Keratinocyte (primary cell): ENCODE measurements at regions not wholly inside any gene's neighbourhood (a gene's known extent, or its start where the extent isn't known, plus 50 kb on each side); places are given as distances from the start of the nearest gene placed in this dataset.

Experiments used
- DNase-seq: peaks from one replicate; pipeline ENCODE4 v3.0.0-alpha.2; 2011; ENCODE audit warnings: low read depth, missing footprints, low spot score
- FAIRE-seq: peaks from 2 replicates; lab custom pipeline; 2011; peaks lifted over from hg19 to GRCh38; lab: Jason Lieb, UNC
- H2AFZ ChIP-seq: 2 replicates; pipeline ENCODE4 v1.6.0; 2012; ENCODE audit warnings: low read length, control low read depth, inconsistent platforms; ENCODE audit not compliant: control insufficient read depth
- H3K27ac ChIP-seq: 2 replicates; pipeline ENCODE4 v1.5.1; 2011; ENCODE audit warnings: low read length; ENCODE audit not compliant: control insufficient read depth, insufficient read depth
- H3K27me3 ChIP-seq: 3 replicates; pipeline ENCODE4 v1.6.0; 2011; ENCODE audit warnings: low read length; ENCODE audit not compliant: control insufficient read depth, insufficient read depth; ENCODE audit errors: extremely low read depth
- H3K36me3 ChIP-seq, 2 experiments: 2 replicates in 1 of 2; 3 replicates in 1 of 2; pipeline ENCODE4 v1.5.1; 2011; ENCODE audit warnings: low read length in 2 of 2, mild to moderate bottlenecking in 1 of 2; ENCODE audit not compliant: control insufficient read depth in 2 of 2, insufficient read depth in 2 of 2; ENCODE audit errors: extremely low read depth in 1 of 2
- H3K4me1 ChIP-seq: 3 replicates; pipeline ENCODE4 v1.5.1; 2011; ENCODE audit warnings: low read length; ENCODE audit not compliant: control insufficient read depth, insufficient read depth; ENCODE audit errors: extremely low read depth
- H3K4me2 ChIP-seq: 3 replicates; pipeline ENCODE4 v1.6.0; 2011; ENCODE audit warnings: low read depth, low read length; ENCODE audit not compliant: control insufficient read depth, insufficient read depth; ENCODE audit errors: extremely low read depth
- H3K4me3 ChIP-seq, 3 experiments: fragments of 200-600 bp in 1 of 3; sonication (generic) in 1 of 3; 2 replicates in 2 of 3; 3 replicates in 1 of 3; pipeline ENCODE4 v1.5.1; 2011 to 2016; ENCODE audit warnings: low read length in 3 of 3, mild to moderate bottlenecking in 3 of 3, control low read depth in 2 of 3, inconsistent platforms in 1 of 3, low read depth in 1 of 3, mixed read lengths in 1 of 3, mixed run types in 1 of 3, moderate library complexity in 1 of 3; ENCODE audit not compliant: control insufficient read depth in 2 of 3, insufficient read depth in 2 of 3; ENCODE audit errors: extremely low read depth in 1 of 3
- H3K79me2 ChIP-seq: 2 replicates; pipeline ENCODE4 v1.6.0; 2012; ENCODE audit warnings: low read length; ENCODE audit not compliant: control insufficient read depth, insufficient read depth
- H3K9ac ChIP-seq: 3 replicates; pipeline ENCODE4 v1.6.0; 2011; ENCODE audit warnings: low read length; ENCODE audit not compliant: control insufficient read depth, insufficient read depth; ENCODE audit errors: extremely low read depth
- H3K9me1 ChIP-seq: 3 replicates; pipeline ENCODE4 v1.6.0; 2011; ENCODE audit warnings: low read length; ENCODE audit not compliant: control insufficient read depth, insufficient read depth; ENCODE audit errors: extremely low read depth
- H3K9me3 ChIP-seq: 2 replicates; pipeline ENCODE4 v1.5.1; 2012; ENCODE audit warnings: low read depth, low read length; ENCODE audit not compliant: control insufficient read depth
- H4K20me1 ChIP-seq: 3 replicates; pipeline ENCODE4 v1.6.0; 2011; ENCODE audit warnings: low read length; ENCODE audit not compliant: control insufficient read depth, insufficient read depth; ENCODE audit errors: extremely low read depth
- EZH2 ChIP-seq: IDR thresholded peaks from one replicate; pipeline ENCODE4 v1.6.1; 2012; ENCODE audit warnings: inconsistent platforms, mild to moderate bottlenecking, low read length, moderate library complexity
- dilution Hi-C: fragments of 300-500 bp; cut with MboI; formaldehyde crosslinking; loops from one replicate; pipeline ENCODE4 v1.7.0; 2020; ENCODE audit warnings: low sequenced_read_pairs; ENCODE audit not compliant: extremely low pct_ligation_motif_present
- TF ChIP-seq, protein P1 (sequence below), 3 experiments: IDR thresholded peaks in 1 of 3; conservative IDR thresholded peaks in 1 of 3; optimal IDR thresholded peaks in 1 of 3; 2 replicates in 2 of 3; 3 replicates in 1 of 3; pipeline versions ENCODE3 to v1.5.1; 2011; ENCODE audit warnings: low read length in 3 of 3, mild to moderate bottlenecking in 3 of 3, moderate library complexity in 2 of 3, control low read depth in 1 of 3, inconsistent platforms in 1 of 3; ENCODE audit not compliant: insufficient read depth in 2 of 3; ENCODE audit errors: extremely low read depth in 1 of 3

- Histone ChIP-seq H3K4me3 (no peak overlapping the region), H2AFZ (no peak overlapping the region), H3K9me3 (no peaks in the 10 kb centered on the region), H3K9ac (no peak overlapping the region), H3K36me3 (no peaks in the 10 kb centered on the region), H3K4me1 (no peaks in the 10 kb centered on the region), H3K4me2 (no peak overlapping the region), H3K27ac (no peak overlapping the region), H4K20me1 (no peaks in the 10 kb centered on the region), H3K9me1 (no peaks in the 10 kb centered on the region), H3K79me2 (no peaks in the 10 kb centered on the region), H3K27me3 (no peaks in the 10 kb centered on the region)
- DNase-seq (no peak), FAIRE-seq (no peak)
- dilution Hi-C loops = no loop called here
- TF ChIP-seq, protein P1, sequence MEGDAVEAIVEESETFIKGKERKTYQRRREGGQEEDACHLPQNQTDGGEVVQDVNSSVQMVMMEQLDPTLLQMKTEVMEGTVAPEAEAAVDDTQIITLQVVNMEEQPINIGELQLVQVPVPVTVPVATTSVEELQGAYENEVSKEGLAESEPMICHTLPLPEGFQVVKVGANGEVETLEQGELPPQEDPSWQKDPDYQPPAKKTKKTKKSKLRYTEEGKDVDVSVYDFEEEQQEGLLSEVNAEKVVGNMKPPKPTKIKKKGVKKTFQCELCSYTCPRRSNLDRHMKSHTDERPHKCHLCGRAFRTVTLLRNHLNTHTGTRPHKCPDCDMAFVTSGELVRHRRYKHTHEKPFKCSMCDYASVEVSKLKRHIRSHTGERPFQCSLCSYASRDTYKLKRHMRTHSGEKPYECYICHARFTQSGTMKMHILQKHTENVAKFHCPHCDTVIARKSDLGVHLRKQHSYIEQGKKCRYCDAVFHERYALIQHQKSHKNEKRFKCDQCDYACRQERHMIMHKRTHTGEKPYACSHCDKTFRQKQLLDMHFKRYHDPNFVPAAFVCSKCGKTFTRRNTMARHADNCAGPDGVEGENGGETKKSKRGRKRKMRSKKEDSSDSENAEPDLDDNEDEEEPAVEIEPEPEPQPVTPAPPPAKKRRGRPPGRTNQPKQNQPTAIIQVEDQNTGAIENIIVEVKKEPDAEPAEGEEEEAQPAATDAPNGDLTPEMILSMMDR (optimal IDR thresholded peaks at IDR 0.05 in 1 of 3, IDR thresholded peaks at IDR 0.05 in 1 of 3, conservative IDR thresholded peaks at IDR 0.05 in 1 of 3; ENCODE audit: extremely low read depth in 1 of 3, insufficient read depth in 2 of 3, low read length in 3 of 3) = no peak
- no peak for TF ChIP-seq EZH2
Observed at GRCh38 chr15:81768773-81769172, 277.0 kb downstream of the MEX3B start.

- Histone ChIP-seq H3K36me3 (no peaks in the 10 kb centered on the region), H3K4me2 (no peak overlapping the region), H3K9ac (no peak overlapping the region), H3K79me2 (no peaks in the 10 kb centered on the region), H3K27ac (no peak overlapping the region), H3K9me1 (no peaks in the 10 kb centered on the region), H3K27me3 (no peaks in the 10 kb centered on the region), H2AFZ (no peak overlapping the region), H3K9me3 (no peaks in the 10 kb centered on the region), H4K20me1 (no peaks in the 10 kb centered on the region), H3K4me1 (no peaks in the 10 kb centered on the region), H3K4me3 (no peak overlapping the region)
- TF ChIP-seq, protein P1 (optimal IDR thresholded peaks at IDR 0.05 in 1 of 3, IDR thresholded peaks at IDR 0.05 in 1 of 3, conservative IDR thresholded peaks at IDR 0.05 in 1 of 3; ENCODE audit: extremely low read depth in 1 of 3, insufficient read depth in 2 of 3, low read length in 3 of 3) = no peak
- TF ChIP-seq EZH2 = no peak
- dilution Hi-C loops = no loop called here
- no peak for FAIRE-seq
- no peak for DNase-seq
Observed at GRCh38 chr15:81766829-81767475, 278.9 kb downstream of the MEX3B start.
